H1 (cell line): ENCODE measurements at regions not wholly inside any gene's neighbourhood (a gene's known extent, or its start where the extent isn't known, plus 50 kb on each side); places are given as distances from the start of the nearest gene placed in this dataset.

Experiments used
- CTCF ChIA-PET: fragments of 300-600 bp; sonication (Branson Sonifier 250); formaldehyde crosslinking; loops from one replicate; lab custom pipeline; 2021; ENCODE audit not compliant: partially characterized antibody; lab: Charles Lee
- POLR2A ChIA-PET: fragments of 300-600 bp; sonication (Branson Sonifier 250); formaldehyde crosslinking; loops from one replicate; lab custom pipeline; 2021; ENCODE audit warnings: inconsistent platforms; ENCODE audit not compliant: partially characterized antibody; lab: Charles Lee
- DNase-seq, 2 experiments: peaks; one replicate each; pipeline versions ENCODE4 v3.0.0 to v3.0.0-alpha.2; 2010 to 2022; ENCODE audit warnings: low spot score in 2 of 2, low read depth in 1 of 2, mixed read lengths in 1 of 2
- FAIRE-seq: peaks from 2 replicates; lab custom pipeline; 2011; peaks lifted over from hg19 to GRCh38; lab: Jason Lieb, UNC
- H2AFZ ChIP-seq: 2 replicates; pipeline ENCODE4 v1.8.1; 2012; ENCODE audit warnings: low read length, inconsistent platforms
- H2AK5ac ChIP-seq: 2 replicates; pipeline ENCODE4 v1.6.1; 2013; ENCODE audit warnings: low read depth, low read length
- H2BK120ac ChIP-seq: replicated peaks from 2 replicates; pipeline ENCODE3; 2013; ENCODE audit warnings: low read depth, low read length, inconsistent platforms
- H2BK12ac ChIP-seq: 2 replicates; pipeline ENCODE4 v1.6.1; 2013; ENCODE audit warnings: low read depth, low read length
- H2BK15ac ChIP-seq: 2 replicates; pipeline ENCODE4 v1.6.1; 2013; ENCODE audit warnings: low read length
- H2BK20ac ChIP-seq: 2 replicates; pipeline ENCODE4 v1.6.1; 2013; ENCODE audit warnings: low read length
- H2BK5ac ChIP-seq: 2 replicates; pipeline ENCODE4 v1.6.1; 2013; ENCODE audit warnings: low read depth, low read length
- H3K14ac ChIP-seq: 2 replicates; pipeline ENCODE4 v1.6.1; 2013; ENCODE audit warnings: inconsistent platforms; ENCODE audit not compliant: insufficient read length
- H3K18ac ChIP-seq: 2 replicates; pipeline ENCODE4 v1.6.1; 2013; ENCODE audit warnings: low read length; ENCODE audit errors: extremely low read depth
- H3K23ac ChIP-seq: 2 replicates; pipeline ENCODE4 v1.6.1; 2013; ENCODE audit warnings: inconsistent platforms; ENCODE audit not compliant: insufficient read length
- H3K23me2 ChIP-seq: 2 replicates; pipeline ENCODE4 v1.6.1; 2013; ENCODE audit warnings: low read depth, low read length
- H3K27ac ChIP-seq: 2 replicates; pipeline ENCODE4 v1.6.1; 2011; ENCODE audit warnings: low read depth, low read length, inconsistent platforms
- H3K27me3 ChIP-seq, 4 experiments: replicated peaks in 1 of 4; 1 replicate in 1 of 4; 2 replicates in 3 of 4; pipeline versions ENCODE4 v1.6.1 to v1.8.1; 2011 to 2013; ENCODE audit warnings: low read length in 3 of 4, mild to moderate bottlenecking in 3 of 4, inconsistent platforms in 2 of 4, mixed read lengths in 2 of 4, moderate library complexity in 1 of 4; ENCODE audit not compliant: control insufficient read depth in 3 of 4, insufficient read depth in 3 of 4; ENCODE audit errors: extremely low read depth in 1 of 4
- H3K36me3 ChIP-seq, 4 experiments: 2 replicates each; pipeline versions ENCODE4 v1.6.1 to v1.8.1; 2011 to 2013; ENCODE audit warnings: mild to moderate bottlenecking in 4 of 4, low read length in 3 of 4, moderate library complexity in 2 of 4, control low read depth in 1 of 4, inconsistent platforms in 1 of 4; ENCODE audit not compliant: insufficient read depth in 4 of 4, control insufficient read depth in 2 of 4
- H3K4ac ChIP-seq: replicated peaks from 2 replicates; pipeline ENCODE3; 2013; ENCODE audit warnings: low read length, low read depth, mixed read lengths, inconsistent platforms; ENCODE audit not compliant: insufficient read length
- H3K4me1 ChIP-seq, 4 experiments: replicated peaks in 1 of 4; 1 replicate in 1 of 4; 2 replicates in 3 of 4; pipeline versions ENCODE4 v1.6.1 to v1.8.1; 2011 to 2013; ENCODE audit warnings: low read length in 3 of 4, inconsistent platforms in 2 of 4, mixed read lengths in 1 of 4; ENCODE audit not compliant: insufficient read depth in 4 of 4, control insufficient read depth in 3 of 4
- H3K4me2 ChIP-seq, 2 experiments: 2 replicates each; pipeline versions ENCODE4 v1.6.1 to v1.8.1; 2011 to 2013; ENCODE audit warnings: low read depth in 2 of 2, low read length in 2 of 2, control low read depth in 1 of 2, inconsistent platforms in 1 of 2, mild to moderate bottlenecking in 1 of 2; ENCODE audit not compliant: insufficient read depth in 1 of 2
- H3K4me3 ChIP-seq, 4 experiments: fragments of 200-600, 300-600 bp in 1 of 4; sonication (generic), shearing (Covaris generic), sonication (Bioruptor Twin) in 1 of 4; 2 replicates each; pipeline versions ENCODE4 v1.5.1 to v1.8.1; 2011 to 2016; ENCODE audit warnings: low read length in 4 of 4, low read depth in 3 of 4, control low read depth in 2 of 4, inconsistent platforms in 2 of 4, mild to moderate bottlenecking in 2 of 4, mixed read lengths in 1 of 4, moderate library complexity in 1 of 4; ENCODE audit not compliant: insufficient read depth in 2 of 4; ENCODE audit errors: extremely low read depth in 1 of 4
- H3K56ac ChIP-seq: replicated peaks from 2 replicates; pipeline ENCODE3; 2013; ENCODE audit warnings: low read depth, mild to moderate bottlenecking, mixed read lengths, low read length, inconsistent platforms; ENCODE audit not compliant: insufficient read length
- H3K79me1 ChIP-seq: 2 replicates; pipeline ENCODE4 v1.6.1; 2013; ENCODE audit warnings: low read depth, low read length, control low read depth
- H3K79me2 ChIP-seq, 2 experiments: 2 replicates each; pipeline versions ENCODE4 v1.6.1 to v1.8.1; 2012 to 2013; ENCODE audit warnings: low read length in 2 of 2, mild to moderate bottlenecking in 2 of 2, inconsistent platforms in 1 of 2; ENCODE audit not compliant: insufficient read depth in 2 of 2, control insufficient read depth in 1 of 2
- H3K9ac ChIP-seq, 4 experiments: replicated peaks in 1 of 4; 1 replicate in 1 of 4; 2 replicates in 3 of 4; pipeline versions ENCODE4 v1.6.1 to v1.8.1; 2011 to 2013; ENCODE audit warnings: low read depth in 3 of 4, low read length in 3 of 4, control low read depth in 2 of 4, mild to moderate bottlenecking in 2 of 4, moderate library complexity in 2 of 4, inconsistent platforms in 1 of 4; ENCODE audit errors: extremely low read depth in 1 of 4
- H3K9me3 ChIP-seq, 2 experiments: 2 replicates each; pipeline versions ENCODE4 v1.6.1 to v1.8.1; 2012 to 2013; ENCODE audit warnings: mild to moderate bottlenecking in 2 of 2, moderate library complexity in 2 of 2, control low read depth in 1 of 2, inconsistent platforms in 1 of 2, low read depth in 1 of 2, low read length in 1 of 2, mixed read lengths in 1 of 2; ENCODE audit not compliant: insufficient read depth in 2 of 2
- H4K20me1 ChIP-seq, 2 experiments: replicated peaks in 1 of 2; 2 replicates each; pipeline versions ENCODE3 to v1.8.1; 2011 to 2013; ENCODE audit warnings: inconsistent platforms in 2 of 2, low read length in 2 of 2, mild to moderate bottlenecking in 1 of 2; ENCODE audit not compliant: insufficient read depth in 2 of 2, control insufficient read depth in 1 of 2
- H4K5ac ChIP-seq: 2 replicates; pipeline ENCODE4 v1.6.1; 2013; ENCODE audit warnings: low read length, low read depth, mixed read lengths, inconsistent platforms; ENCODE audit not compliant: insufficient read length
- H4K8ac ChIP-seq: 2 replicates; pipeline ENCODE4 v1.8.0; 2013; ENCODE audit warnings: mild to moderate bottlenecking, moderate library complexity, low read length, inconsistent platforms; ENCODE audit not compliant: insufficient read depth; ENCODE audit errors: extremely low read depth
- H4K91ac ChIP-seq: replicated peaks from 2 replicates; pipeline ENCODE3; 2013; ENCODE audit warnings: low read length, mixed read lengths, inconsistent platforms; ENCODE audit not compliant: insufficient read length
- BRCA1 ChIP-seq: IDR thresholded peaks from 2 replicates; pipeline ENCODE4 v1.6.1; 2012; ENCODE audit warnings: low read depth, low read length, improper control_type of control experiment
- GABPA ChIP-seq: IDR thresholded peaks from 2 replicates; pipeline ENCODE4 v1.6.1; 2011; ENCODE audit warnings: mild to moderate bottlenecking, low read length, moderate library complexity, borderline replicate concordance; ENCODE audit not compliant: insufficient read depth
- HDAC6 ChIP-seq: IDR thresholded peaks from one replicate; pipeline ENCODE4 v1.7.1; 2012; ENCODE audit warnings: low read depth, mild to moderate bottlenecking, inconsistent platforms, low read length, moderate library complexity
- KDM1A ChIP-seq: fragments of 200-600, 300-600 bp; sonication (generic); IDR thresholded peaks from 2 replicates; pipeline ENCODE4 v1.7.1; 2016; ENCODE audit warnings: mild to moderate bottlenecking, low read length, borderline replicate concordance
- NANOG ChIP-seq: IDR thresholded peaks from 2 replicates; pipeline ENCODE4 v1.6.1; 2011; ENCODE audit warnings: low read length, low read depth, mild to moderate bottlenecking, inconsistent platforms; ENCODE audit not compliant: insufficient read depth, poor library complexity, severe bottlenecking
- PHF8 ChIP-seq: fragments of 200-600 bp; sonication (generic); conservative IDR thresholded peaks from 2 replicates; pipeline ENCODE4 v1.7.1; 2012; ENCODE audit warnings: low read depth, mild to moderate bottlenecking, inconsistent platforms, low read length, moderate library complexity
- RFX5 ChIP-seq: IDR thresholded peaks from 2 replicates; pipeline ENCODE4 v1.6.1; 2011; ENCODE audit warnings: low read depth, low read length, improper control_type of control experiment, borderline replicate concordance
- SIN3A ChIP-seq, 2 experiments: IDR thresholded peaks in 1 of 2; conservative IDR thresholded peaks in 1 of 2; 2 replicates each; pipeline ENCODE4 v1.6.1; 2011 to 2012; ENCODE audit warnings: low read length in 2 of 2, improper control_type of control experiment in 1 of 2, low read depth in 1 of 2, mild to moderate bottlenecking in 1 of 2
- TCF12 ChIP-seq: IDR thresholded peaks from 2 replicates; pipeline ENCODE4 v1.6.1; 2011; ENCODE audit warnings: low read depth, mild to moderate bottlenecking, low read length
- WGBS, 2 experiments: shearing (Covaris generic) in 1 of 2; methylation state at CpG; one replicate each; pipeline versions ENCODE4 v1.1.6 to v1.1.7; 2013 to 2015; ENCODE audit warnings: low lambda C conversion rate in 2 of 2, mixed read lengths in 2 of 2, inconsistent platforms in 1 of 2, low coverage in 1 of 2, missing lambda C conversion rate in 1 of 2; ENCODE audit not compliant: insufficient replicate concordance in 2 of 2, insufficient coverage in 1 of 2, insufficient read length in 1 of 2; ENCODE audit errors: extremely low coverage in 1 of 2, missing lambda C conversion rate in 1 of 2; 5-methylcytosine and 5-hydroxymethylcytosine counted together
- TF ChIP-seq, protein P1 (sequence below), 3 experiments: IDR thresholded peaks; 1 replicate in 2 of 3; 2 replicates in 1 of 3; pipeline versions ENCODE4 v1.5.1 to v1.6.1; 2011; ENCODE audit warnings: low read length in 3 of 3, mild to moderate bottlenecking in 3 of 3, inconsistent platforms in 2 of 3, low read depth in 1 of 3, moderate library complexity in 1 of 3; ENCODE audit not compliant: insufficient read depth in 1 of 3; ENCODE audit errors: control extremely low read depth in 1 of 3
- TF ChIP-seq, protein P2 (sequence below): IDR thresholded peaks from 2 replicates; pipeline ENCODE4 v1.6.1; 2011; ENCODE audit warnings: low read length, improper control_type of control experiment

DNA sequence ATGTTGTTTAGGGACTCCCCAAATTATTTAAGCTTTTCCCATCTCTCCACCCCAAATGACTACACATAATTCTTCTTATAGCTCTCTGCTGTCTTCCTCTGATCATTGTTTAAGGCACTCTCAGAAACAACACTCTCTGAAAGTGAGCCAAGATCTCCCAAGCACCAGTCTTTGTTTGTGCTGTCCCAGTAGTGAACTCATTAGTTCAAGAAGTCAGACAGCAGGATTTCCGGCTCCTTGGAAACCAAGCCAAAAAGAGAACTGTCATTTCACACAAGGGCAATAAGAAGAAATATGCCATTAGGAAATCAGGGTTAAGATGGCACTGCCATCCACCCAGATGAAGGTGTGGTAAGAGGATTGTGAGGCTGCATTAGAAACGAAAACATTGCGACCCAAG lies 83.1 kb downstream of the FZD1 start:
- no peak for FAIRE-seq
- Histone ChIP-seq H3K4ac (no peak overlapping the region), H2BK120ac (no peak overlapping the region), H4K20me1 (peaks cover 0 to 5% of the 10 kb centered on the region in 2 experiments), H3K4me1 (no peaks in the 10 kb centered on the region), H2BK12ac (no peak overlapping the region), H3K14ac (no peak overlapping the region), H4K5ac (no peak overlapping the region), H2AFZ (no peak overlapping the region), H3K27ac (no peak overlapping the region), H3K4me2 (no peak overlapping the region), H3K36me3 (no peaks in the 10 kb centered on the region), H3K79me1 (no peaks in the 10 kb centered on the region), H3K27me3 (peaks cover 3 to 31% (median 16%) of the 10 kb centered on the region in 4 experiments; a peak in 6 of 7 replicates), H4K91ac (no peak overlapping the region), H2BK5ac (no peak overlapping the region), H3K79me2 (no peaks in the 10 kb centered on the region), H3K9me3 (no peaks in the 10 kb centered on the region), H2BK20ac (no peak overlapping the region), H3K23me2 (no peaks in the 10 kb centered on the region), H3K56ac (no peak overlapping the region), H3K4me3 (no peak overlapping the region), H3K9ac (no peak overlapping the region), H3K18ac (no peak overlapping the region), H2BK15ac (no peak overlapping the region), H2AK5ac (no peak overlapping the region), H4K8ac (no peak overlapping the region), H3K23ac (no peak overlapping the region)
- WGBS, 2 experiments: 95% methylated on average over 3 of the region's 3 CpGs; no CpG with 5 or more reads in 1 of the 2 experiments
- POLR2A ChIA-PET: no interaction called here
- DNase-seq: no peak
- CTCF ChIA-PET: no interaction called here
- TF ChIP-seq GABPA: no peak
- no peak for TF ChIP-seq TCF12
- TF ChIP-seq, protein P1, sequence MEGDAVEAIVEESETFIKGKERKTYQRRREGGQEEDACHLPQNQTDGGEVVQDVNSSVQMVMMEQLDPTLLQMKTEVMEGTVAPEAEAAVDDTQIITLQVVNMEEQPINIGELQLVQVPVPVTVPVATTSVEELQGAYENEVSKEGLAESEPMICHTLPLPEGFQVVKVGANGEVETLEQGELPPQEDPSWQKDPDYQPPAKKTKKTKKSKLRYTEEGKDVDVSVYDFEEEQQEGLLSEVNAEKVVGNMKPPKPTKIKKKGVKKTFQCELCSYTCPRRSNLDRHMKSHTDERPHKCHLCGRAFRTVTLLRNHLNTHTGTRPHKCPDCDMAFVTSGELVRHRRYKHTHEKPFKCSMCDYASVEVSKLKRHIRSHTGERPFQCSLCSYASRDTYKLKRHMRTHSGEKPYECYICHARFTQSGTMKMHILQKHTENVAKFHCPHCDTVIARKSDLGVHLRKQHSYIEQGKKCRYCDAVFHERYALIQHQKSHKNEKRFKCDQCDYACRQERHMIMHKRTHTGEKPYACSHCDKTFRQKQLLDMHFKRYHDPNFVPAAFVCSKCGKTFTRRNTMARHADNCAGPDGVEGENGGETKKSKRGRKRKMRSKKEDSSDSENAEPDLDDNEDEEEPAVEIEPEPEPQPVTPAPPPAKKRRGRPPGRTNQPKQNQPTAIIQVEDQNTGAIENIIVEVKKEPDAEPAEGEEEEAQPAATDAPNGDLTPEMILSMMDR (IDR thresholded peaks at IDR 0.05; ENCODE audit: control extremely low read depth in 1 of 3, insufficient read depth in 1 of 3, low read depth in 1 of 3, low read length in 3 of 3): no peak
- no peak for TF ChIP-seq NANOG
- no peak for TF ChIP-seq SIN3A (conservative IDR thresholded peaks at IDR 0.05 in 1 of 2, IDR thresholded peaks at IDR 0.05 in 1 of 2; ENCODE audit: low read depth in 1 of 2, low read length in 2 of 2)
- no peak for TF ChIP-seq HDAC6
- TF ChIP-seq RFX5: no peak
- no peak for TF ChIP-seq BRCA1
- no peak for TF ChIP-seq KDM1A
- no peak for TF ChIP-seq PHF8
- TF ChIP-seq, protein P2, sequence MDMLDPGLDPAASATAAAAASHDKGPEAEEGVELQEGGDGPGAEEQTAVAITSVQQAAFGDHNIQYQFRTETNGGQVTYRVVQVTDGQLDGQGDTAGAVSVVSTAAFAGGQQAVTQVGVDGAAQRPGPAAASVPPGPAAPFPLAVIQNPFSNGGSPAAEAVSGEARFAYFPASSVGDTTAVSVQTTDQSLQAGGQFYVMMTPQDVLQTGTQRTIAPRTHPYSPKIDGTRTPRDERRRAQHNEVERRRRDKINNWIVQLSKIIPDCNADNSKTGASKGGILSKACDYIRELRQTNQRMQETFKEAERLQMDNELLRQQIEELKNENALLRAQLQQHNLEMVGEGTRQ: no peak
